A673 (cell line): ENCODE measurements at regions not wholly inside any gene's neighbourhood (a gene's known extent, or its start where the extent isn't known, plus 50 kb on each side); places are given as distances from the start of the nearest gene placed in this dataset.

Source experiments
- BruUV-seq: library from RNA; stranded (reverse); fragments of 400-500 nt; replicated peaks from 2 replicates; lab custom pipeline; 2021; lab: Mats Ljungman, UMichigan
- CTCF ChIA-PET: fragments of 300-600 bp; sonication (Branson Sonifier 250); formaldehyde crosslinking; loops from one replicate; lab custom pipeline; 2022; ENCODE audit warnings: antibody characterized with exemption; lab: Charles Lee
- POLR2A ChIA-PET: fragments of 300-600 bp; sonication (Branson Sonifier 250); formaldehyde crosslinking; loops from one replicate; lab custom pipeline; 2022; ENCODE audit warnings: antibody characterized with exemption; ENCODE audit not compliant: low non-redundant PET; lab: Charles Lee
- DNase-seq: peaks from one replicate; pipeline ENCODE4 v3.0.0-alpha.2; 2015; ENCODE audit warnings: low spot score
- H3K27ac ChIP-seq: fragments of 200-600 bp; sonication (generic); 2 replicates; pipeline ENCODE4 v1.5.1; 2016; ENCODE audit warnings: mixed run types, low read depth, mild to moderate bottlenecking, mixed read lengths, antibody characterized with exemption, low read length; ENCODE audit not compliant: poor library complexity, severe bottlenecking
- H3K27me3 ChIP-seq: fragments of 200-600 bp; sonication (generic); replicated peaks from 2 replicates; pipeline ENCODE4 v1.6.1; 2017; ENCODE audit warnings: mixed run types, low read depth, mild to moderate bottlenecking, mixed read lengths, antibody characterized with exemption, low read length; ENCODE audit not compliant: insufficient read depth, poor library complexity
- H3K36me3 ChIP-seq: fragments of 200-600 bp; sonication (generic); 2 replicates; pipeline ENCODE4 v1.6.1; 2016; ENCODE audit warnings: mixed run types, mild to moderate bottlenecking, mixed read lengths, antibody characterized with exemption, low read length; ENCODE audit not compliant: insufficient read depth, poor library complexity, severe bottlenecking
- H3K4me1 ChIP-seq: fragments of 200-600 bp; sonication (generic); 2 replicates; pipeline ENCODE4 v1.6.1; 2017; ENCODE audit warnings: mixed run types, mild to moderate bottlenecking, mixed read lengths, antibody characterized with exemption, low read length; ENCODE audit not compliant: insufficient read depth, poor library complexity, severe bottlenecking
- H3K4me3 ChIP-seq: fragments of 200-600 bp; sonication (generic); 2 replicates; pipeline ENCODE4 v1.5.1; 2016; ENCODE audit warnings: low read depth, mixed run types, mild to moderate bottlenecking, mixed read lengths, low read length; ENCODE audit not compliant: poor library complexity, severe bottlenecking
- H3K9me3 ChIP-seq: fragments of 200-600 bp; sonication (generic); 2 replicates; pipeline ENCODE4 v1.6.1; 2016; ENCODE audit warnings: mixed run types, low read depth, mild to moderate bottlenecking, mixed read lengths, antibody characterized with exemption, low read length; ENCODE audit not compliant: poor library complexity, severe bottlenecking
- EZH2 ChIP-seq: fragments of 200-600 bp; sonication (generic); IDR thresholded peaks from 2 replicates; pipeline ENCODE4 v1.6.1; 2017; ENCODE audit warnings: borderline replicate concordance, low read depth, mild to moderate bottlenecking, mixed read lengths, antibody characterized with exemption, low read length; ENCODE audit not compliant: poor library complexity, severe bottlenecking
- intact Hi-C: fragments of 100-400 bp; cut with micrococcal nuclease; formaldehyde crosslinking; loops from one replicate; pipeline ENCODE4 v1.10.0; 2022; ENCODE audit not compliant: unreplicated experiment
- TF ChIP-seq, protein P1 (sequence below): fragments of 300-800, 200-600 bp; sonication (generic); conservative IDR thresholded peaks from 2 replicates; pipeline ENCODE4 v1.5.1; 2017; ENCODE audit warnings: low read depth, mild to moderate bottlenecking, antibody characterized with exemption, low read length, moderate library complexity, mixed read lengths

- no peak overlapping the region for H3K4me3 ChIP-seq
- H3K27me3 ChIP-seq = no peaks in the 10 kb centered on the region
- no peaks in the 10 kb centered on the region for H3K9me3 ChIP-seq
- H3K36me3 ChIP-seq = no peaks in the 10 kb centered on the region
- BruUV-seq = no TSS peak
- CTCF ChIA-PET = interaction anchor here (0.6 kb wide), 1 partner anchor 156 kb away, joined by 5 read pairs; the partner anchor contains the start of gene RIN2
- DNase-seq = no peak
- TF ChIP-seq, protein P1, sequence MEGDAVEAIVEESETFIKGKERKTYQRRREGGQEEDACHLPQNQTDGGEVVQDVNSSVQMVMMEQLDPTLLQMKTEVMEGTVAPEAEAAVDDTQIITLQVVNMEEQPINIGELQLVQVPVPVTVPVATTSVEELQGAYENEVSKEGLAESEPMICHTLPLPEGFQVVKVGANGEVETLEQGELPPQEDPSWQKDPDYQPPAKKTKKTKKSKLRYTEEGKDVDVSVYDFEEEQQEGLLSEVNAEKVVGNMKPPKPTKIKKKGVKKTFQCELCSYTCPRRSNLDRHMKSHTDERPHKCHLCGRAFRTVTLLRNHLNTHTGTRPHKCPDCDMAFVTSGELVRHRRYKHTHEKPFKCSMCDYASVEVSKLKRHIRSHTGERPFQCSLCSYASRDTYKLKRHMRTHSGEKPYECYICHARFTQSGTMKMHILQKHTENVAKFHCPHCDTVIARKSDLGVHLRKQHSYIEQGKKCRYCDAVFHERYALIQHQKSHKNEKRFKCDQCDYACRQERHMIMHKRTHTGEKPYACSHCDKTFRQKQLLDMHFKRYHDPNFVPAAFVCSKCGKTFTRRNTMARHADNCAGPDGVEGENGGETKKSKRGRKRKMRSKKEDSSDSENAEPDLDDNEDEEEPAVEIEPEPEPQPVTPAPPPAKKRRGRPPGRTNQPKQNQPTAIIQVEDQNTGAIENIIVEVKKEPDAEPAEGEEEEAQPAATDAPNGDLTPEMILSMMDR = no peak
- no peak for TF ChIP-seq EZH2
- POLR2A ChIA-PET = no interaction called here
- H3K4me1 ChIP-seq = peaks cover 17% of the 10 kb centered on the region
- H3K27ac ChIP-seq = no peak overlapping the region
- intact Hi-C loops = no loop called here
Measured at GRCh38 chr20:19913927-19914614, 103.1 kb upstream of the NAA20 start.

GRCh38 chr20:19915111-19915798 is 101.9 kb upstream of the NAA20 start:
- CTCF ChIA-PET = no interaction called here
- intact Hi-C loops = no loop called here

More at GRCh38 chr20:19915111-19915798, 101.9 kb upstream of the NAA20 start:
- Histone ChIP-seq H3K36me3 (no peaks in the 10 kb centered on the region), H3K4me3 (no peak overlapping the region), H3K4me1 (peaks cover 17% of the 10 kb centered on the region), H3K9me3 (no peaks in the 10 kb centered on the region), H3K27ac (peak overlapping the region; percentile 39), H3K27me3 (no peaks in the 10 kb centered on the region)
- BruUV-seq = no TSS peak
- POLR2A ChIA-PET = no interaction called here
- peak; percentile 73 for DNase-seq
- TF ChIP-seq, protein P1 = no peak
- TF ChIP-seq EZH2 = no peak
